Activated CD8-positive, alpha-beta T cell treated with anti-CD3 and anti-CD28 coated beads for 36 hours (primary cell): ENCODE measurements at regions not wholly inside any gene's neighbourhood (a gene's known extent, or its start where the extent isn't known, plus 50 kb on each side); places are given as distances from the start of the nearest gene placed in this dataset.
"Not testable (repeated sequence)": the region's sequence is repeated elsewhere in the genome, so short reads cannot be mapped to it uniquely, and the experiment has no call there.

ENCODE experiments used
- ATAC-seq: fragments of 200-7000 bp; cut with Tn5 transposase; one replicate; pipeline ENCODE4 v1.10.0; 2021; ENCODE audit warnings: mild to moderate bottlenecking, moderate library complexity
- CTCF ChIA-PET: fragments of 350-600 bp; sonication (Branson Sonifier 250); formaldehyde crosslinking; loops from one replicate; lab custom pipeline; 2021; ENCODE audit warnings: antibody characterized with exemption; lab: Charles Lee
- POLR2A ChIA-PET: fragments of 350-600 bp; sonication (Branson Sonifier 250); formaldehyde crosslinking; loops from one replicate; lab custom pipeline; 2021; ENCODE audit warnings: antibody characterized with exemption; lab: Charles Lee
- DNase-seq: peaks from one replicate; pipeline ENCODE4 v3.0.0-alpha.2; 2020
- H3K27ac Mint-ChIP-seq: one replicate; pipeline ENCODE4 v1.8.0; 2021; ENCODE audit warnings: mild to moderate bottlenecking, mixed read lengths
- H3K27me3 Mint-ChIP-seq: one replicate; pipeline ENCODE4 v1.8.0; 2021; ENCODE audit warnings: mixed read lengths
- H3K36me3 Mint-ChIP-seq: one replicate; pipeline ENCODE4 v1.8.0; 2021; ENCODE audit warnings: low read depth, mixed read lengths
- H3K4me1 Mint-ChIP-seq: one replicate; pipeline ENCODE4 v1.8.0; 2021; ENCODE audit warnings: low read depth, mixed read lengths
- H3K4me3 Mint-ChIP-seq: one replicate; pipeline ENCODE4 v1.8.0; 2021; ENCODE audit warnings: mild to moderate bottlenecking, moderate library complexity, mixed read lengths
- H3K9me3 Mint-ChIP-seq: one replicate; pipeline ENCODE4 v1.8.0; 2021; ENCODE audit warnings: mixed read lengths
- CTCF ChIP-seq: fragments of 200-600 bp; IDR thresholded peaks from one replicate; pipeline ENCODE4 v1.8.0; 2022; ENCODE audit warnings: antibody characterized with exemption, mild to moderate bottlenecking
- intact Hi-C: fragments of 100-400 bp; cut with micrococcal nuclease; formaldehyde crosslinking; loops from one replicate; pipeline ENCODE4 v1.10.0; 2022

- ChIA-PET CTCF (no interaction called here), POLR2A (no interaction called here)
- Mint-ChIP-seq H3K4me1 (no peaks in the 10 kb centered on the region), H3K4me3 (no peak overlapping the region), H3K27ac (no peak overlapping the region), H3K9me3 (peaks cover 17% of the 10 kb centered on the region), H3K36me3 (peaks cover 14% of the 10 kb centered on the region), H3K27me3 (no peaks in the 10 kb centered on the region)
- TF ChIP-seq CTCF: no peak
- DNase-seq (no peak), ATAC-seq (no peak)
- intact Hi-C loops: no loop called here
Measured at GRCh38 chrX:65392284-65392683, 142.3 kb downstream of the LAS1L start.

- ATAC-seq, POLR2A ChIA-PET: not testable (repeated sequence)
- peaks cover 20% of the 10 kb centered on the region for H3K9me3 Mint-ChIP-seq
Measured at GRCh38 chrX:65389120-65389519, 145.5 kb downstream of the LAS1L start.

More at GRCh38 chrX:65389120-65389519, 145.5 kb downstream of the LAS1L start:
- H3K4me1 Mint-ChIP-seq, intact Hi-C loops, H3K27ac Mint-ChIP-seq, CTCF ChIA-PET, H3K27me3 Mint-ChIP-seq, DNase-seq, H3K4me3 Mint-ChIP-seq: not testable (repeated sequence)
- H3K36me3 Mint-ChIP-seq: peaks cover 14% of the 10 kb centered on the region
